HG03175 (cell line): ENCODE measurements at regions not wholly inside any gene's neighbourhood (a gene's known extent, or its start where the extent isn't known, plus 50 kb on each side); places are given as distances from the start of the nearest gene placed in this dataset.
"Not testable (repeated sequence)": the region's sequence is repeated elsewhere in the genome, so short reads cannot be mapped to it uniquely, and the experiment has no call there.

Source experiments
- ATAC-seq: cut with Tn5 transposase; IDR thresholded peaks from one replicate; pipeline ENCODE4 v1.9.1; 2021; ENCODE audit warnings: mild to moderate bottlenecking, moderate library complexity; ENCODE audit not compliant: unreplicated experiment

GRCh38 chr17:68135141-68135887 lies 99.8 kb downstream of the KPNA2 start:
- no peak for ATAC-seq

- ATAC-seq: no peak
Observed at GRCh38 chr17:68141050-68141449, 105.5 kb downstream of the KPNA2 start.

GRCh38 chr17:68142595-68142994 lies 105.2 kb upstream of the AMZ2 start:
- no peak for ATAC-seq

- ATAC-seq: no peak
Observed at GRCh38 chr17:68143425-68143824, 104.4 kb upstream of the AMZ2 start.

- ATAC-seq: no peak
Observed at GRCh38 chr17:68145088-68145487, 102.8 kb upstream of the AMZ2 start.

- no peak for ATAC-seq
Observed at GRCh38 chr17:68148936-68149335, 98.9 kb upstream of the AMZ2 start.

GRCh38 chr17:68152161-68152571 lies 95.7 kb upstream of the AMZ2 start:
- ATAC-seq: no peak

- no peak for ATAC-seq
Observed at GRCh38 chr17:68155692-68156091, 92.2 kb upstream of the AMZ2 start.

GRCh38 chr17:68161644-68162428 lies 86.0 kb upstream of the AMZ2 start:
- no peak for ATAC-seq

GRCh38 chr17:68168273-68169164 lies 79.3 kb upstream of the AMZ2 start:
- ATAC-seq: not testable (repeated sequence)

GRCh38 chr17:68169165-68169821 lies 78.5 kb upstream of the AMZ2 start:
- not testable (repeated sequence) for ATAC-seq

- no peak for ATAC-seq
Observed at GRCh38 chr17:68169840-68170239, 78.0 kb upstream of the AMZ2 start.

GRCh38 chr17:68170246-68170645 lies 77.6 kb upstream of the AMZ2 start:
- ATAC-seq: no peak

- peak; percentile 62 for ATAC-seq
Observed at GRCh38 chr17:68172461-68172954, 75.3 kb upstream of the AMZ2 start.

- no peak for ATAC-seq
Observed at GRCh38 chr17:68175416-68175815, 72.4 kb upstream of the AMZ2 start.

GRCh38 chr17:68175905-68176304 lies 71.9 kb upstream of the AMZ2 start:
- ATAC-seq: no peak

- ATAC-seq: no peak
Observed at GRCh38 chr17:68176718-68177117, 71.1 kb upstream of the AMZ2 start.

GRCh38 chr17:68178831-68179230 lies 69.0 kb upstream of the AMZ2 start:
- ATAC-seq: no peak

GRCh38 chr17:68179236-68179925 lies 68.5 kb upstream of the AMZ2 start:
- ATAC-seq: no peak

GRCh38 chr17:68179926-68180285 lies 67.9 kb upstream of the AMZ2 start:
- no peak for ATAC-seq
